ENCODE measurements at regions not wholly inside any gene's neighbourhood (a gene's known extent, or its start where the extent isn't known, plus 50 kb on each side); places are given as distances from the start of the nearest gene placed in this dataset.
A peak's percentile ranks its signal among the peaks of the same experiment; 100 is the strongest.

GRCh38 chr2:37583867-37584266 is 87.6 kb downstream of the CDC42EP3 start:
- peaks cover 23 to 46% (median 31%) of the 10 kb centered on the region in 4 donors for H3K4me1 ChIP-seq
- H3K9me3 ChIP-seq, result no peaks in the 10 kb centered on the region
- in situ Hi-C loops (cut with MboI; ENCODE audit: low pct_ligation_motif_present in 1 of 4, low pct_unique_long_range_greater_than_20kb in 1 of 4, low sequenced_read_pairs in 3 of 4) (no loop called here), intact Hi-C loops (cut with DNase I; ENCODE audit: low total_unique reads) (no loop called here)
- H3K36me3 ChIP-seq, result no peaks in the 10 kb centered on the region
- DNase-seq, result no peak
- H3K27me3 ChIP-seq, result no peaks in the 10 kb centered on the region
- H3K27ac ChIP-seq, result peak overlapping the region in 2 of 4 donors; percentile 25 to 66
- H3K4me3 ChIP-seq, result no peak overlapping the region
- 75 to 81% methylated on average over 2 of the region's 2 CpGs for WGBS, 2 donors (ENCODE audit: low coverage in 1 of 2)
- TF ChIP-seq CTCF (IDR thresholded peaks at IDR 0.05), result no peak
- no peak for TF ChIP-seq POLR2AphosphoS5 (IDR thresholded peaks at IDR 0.05)
- TF ChIP-seq EP300 (IDR thresholded peaks at IDR 0.05; ENCODE audit: low read depth), result no peak
- no peak for TF ChIP-seq POLR2A (IDR thresholded peaks at IDR 0.05)

DNA sequence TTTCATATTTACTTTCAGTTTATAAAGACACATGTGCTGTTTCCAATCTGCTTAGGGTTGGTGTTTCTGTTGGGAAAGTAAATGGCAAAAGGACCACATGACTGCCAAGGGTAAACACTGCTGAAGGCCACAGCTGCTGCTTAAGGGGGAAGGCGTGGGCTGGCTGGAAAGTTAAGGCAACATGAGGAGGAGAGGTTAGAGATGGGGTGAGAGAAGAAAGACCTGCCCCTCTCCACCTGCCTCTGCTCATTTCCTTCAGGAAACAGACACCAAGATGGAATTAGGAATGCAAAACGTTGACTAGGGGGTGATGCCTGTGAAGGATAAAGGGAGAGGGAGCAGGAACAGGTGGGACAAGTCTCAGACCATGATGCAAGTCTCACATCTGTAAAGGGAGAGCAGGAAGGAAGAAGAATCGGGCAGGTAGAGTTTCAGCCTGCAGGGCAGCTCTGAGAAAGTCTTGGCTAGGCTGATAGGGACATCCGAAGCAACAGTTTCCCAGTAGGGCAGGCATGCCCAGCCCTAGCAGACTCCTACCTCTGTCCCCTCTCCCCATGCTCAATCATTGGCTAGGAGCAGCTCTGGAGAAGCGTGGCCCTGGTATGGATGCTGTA is 86.0 kb downstream of the CDC42EP3 start:
- Histone ChIP-seq H3K36me3 (no peaks in the 10 kb centered on the region), H3K4me1 (peaks cover 23 to 56% (median 31%) of the 10 kb centered on the region in 4 donors), H3K27me3 (no peaks in the 10 kb centered on the region), H3K27ac (peak overlapping the region; percentile 54 to 66 (median 58)), H3K4me3 (no peak overlapping the region), H3K9me3 (no peaks in the 10 kb centered on the region)
- intact Hi-C loops (cut with DNase I; ENCODE audit: low total_unique reads) (no loop called here), in situ Hi-C loops (cut with MboI; ENCODE audit: low pct_ligation_motif_present in 1 of 4, low pct_unique_long_range_greater_than_20kb in 1 of 4, low sequenced_read_pairs in 3 of 4) (no loop called here)
- 47 to 83% methylated on average over 1 to 5 of the region's 5 CpGs for WGBS, 2 donors (ENCODE audit: low coverage in 1 of 2)
- DNase-seq, result peak; percentile 22
- TF ChIP-seq CTCF (IDR thresholded peaks at IDR 0.05) (no peak), POLR2AphosphoS5 (IDR thresholded peaks at IDR 0.05) (peak; percentile 8 to 48 (median 47)), POLR2A (IDR thresholded peaks at IDR 0.05) (no peak), EP300 (IDR thresholded peaks at IDR 0.05; ENCODE audit: low read depth) (no peak)

DNA sequence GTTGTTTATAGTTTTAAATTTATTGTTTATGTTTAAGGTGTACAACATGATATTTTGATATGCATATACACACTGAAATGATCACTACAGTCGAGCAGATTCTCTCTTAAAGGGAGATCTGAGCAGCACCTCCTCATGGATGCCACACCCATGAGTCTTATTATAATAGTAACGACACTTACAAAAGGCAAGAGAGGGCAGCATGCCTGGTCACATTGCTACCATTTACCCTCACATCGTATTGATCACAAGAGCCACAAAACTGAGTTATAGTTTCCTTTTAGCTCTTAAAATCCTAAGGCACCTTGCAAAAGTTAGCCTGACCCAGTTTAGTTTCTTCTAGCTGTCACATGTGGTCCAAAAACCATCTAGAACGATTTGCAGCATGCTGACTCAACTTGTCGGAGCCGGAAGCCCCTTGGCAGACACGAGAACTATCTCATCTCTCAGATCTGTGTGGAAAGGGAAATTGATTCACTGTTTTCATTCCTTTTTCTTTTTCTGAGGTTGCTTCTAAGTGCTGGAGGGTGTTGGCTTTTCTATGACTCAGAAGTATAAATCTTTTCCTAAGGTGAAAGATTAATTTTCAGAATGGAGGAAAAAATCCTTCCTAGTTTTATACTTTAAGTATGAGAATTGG is 85.3 kb downstream of the CDC42EP3 start:
- intact Hi-C loops (cut with DNase I; ENCODE audit: low total_unique reads), result no loop called here

GRCh38 chr2:37586663-37587317 is 84.7 kb downstream of the CDC42EP3 start:
- no peaks in the 10 kb centered on the region for H3K27me3 ChIP-seq
- TF ChIP-seq EP300 (IDR thresholded peaks at IDR 0.05; ENCODE audit: low read depth) (no peak), POLR2AphosphoS5 (IDR thresholded peaks at IDR 0.05) (no peak), CTCF (IDR thresholded peaks at IDR 0.05) (no peak)
- no peaks in the 10 kb centered on the region for H3K9me3 ChIP-seq
- peaks cover 23 to 56% (median 31%) of the 10 kb centered on the region in 4 donors for H3K4me1 ChIP-seq
- H3K36me3 ChIP-seq, result no peaks in the 10 kb centered on the region
- no peak for DNase-seq
- WGBS, 2 donors (ENCODE audit: low coverage in 1 of 2), result 51 to 66% methylated on average over 2 to 3 of the region's 3 CpGs
- peak overlapping the region; percentile 54 to 66 (median 58) for H3K27ac ChIP-seq
- intact Hi-C loops (cut with DNase I; ENCODE audit: low total_unique reads) (no loop called here), in situ Hi-C loops (cut with MboI; ENCODE audit: low pct_ligation_motif_present in 1 of 4, low pct_unique_long_range_greater_than_20kb in 1 of 4, low sequenced_read_pairs in 3 of 4) (no loop called here)
- no peak overlapping the region for H3K4me3 ChIP-seq

More for the DNA sequence above, 85.3 kb downstream of the CDC42EP3 start:
- Histone ChIP-seq H3K4me1 (peaks cover 23 to 56% (median 31%) of the 10 kb centered on the region in 4 donors), H3K4me3 (no peak overlapping the region), H3K36me3 (no peaks in the 10 kb centered on the region), H3K27ac (peak overlapping the region; percentile 54 to 66 (median 58)), H3K9me3 (no peaks in the 10 kb centered on the region), H3K27me3 (no peaks in the 10 kb centered on the region)
- WGBS, 2 donors (ENCODE audit: low coverage in 1 of 2), result 20 to 41% methylated on average over 2 to 7 of the region's 7 CpGs
- peak; percentile 43 for DNase-seq
- peak; percentile 43 to 69 (median 59) for TF ChIP-seq POLR2AphosphoS5 (IDR thresholded peaks at IDR 0.05)
- no peak for TF ChIP-seq EP300 (IDR thresholded peaks at IDR 0.05; ENCODE audit: low read depth)
- in situ Hi-C loops (cut with MboI; ENCODE audit: low pct_ligation_motif_present in 1 of 4, low pct_unique_long_range_greater_than_20kb in 1 of 4, low sequenced_read_pairs in 3 of 4), result no loop called here

Measured in transverse colon (tissue), 4 donors.